Common myeloid progenitor, CD34-positive (primary cell): ENCODE measurements at regions not wholly inside any gene's neighbourhood (a gene's known extent, or its start where the extent isn't known, plus 50 kb on each side); places are given as distances from the start of the nearest gene placed in this dataset.

Experiments
- CTCF ChIA-PET: fragments of 350-600 bp; sonication (Branson Sonifier 250); formaldehyde crosslinking; loops from one replicate; lab custom pipeline; 2021; ENCODE audit warnings: antibody characterized with exemption; lab: Charles Lee
- POLR2A ChIA-PET: fragments of 350-600 bp; sonication (Branson Sonifier 250); formaldehyde crosslinking; loops from one replicate; lab custom pipeline; 2021; ENCODE audit warnings: antibody characterized with exemption; lab: Charles Lee
- DNase-seq, 3 donors: peaks; one replicate each; pipeline versions ENCODE4 v3.0.0 to v3.0.0-alpha.2; 2013
- H3K27ac ChIP-seq, 2 experiments: 1 replicate in 1 of 2; 2 replicates in 1 of 2; pipeline ENCODE4 v1.7.0; 2013; ENCODE audit warnings: inconsistent platforms in 2 of 2, low read length in 2 of 2, mild to moderate bottlenecking in 2 of 2, low read depth in 1 of 2, moderate library complexity in 1 of 2; ENCODE audit not compliant: severe bottlenecking in 2 of 2, insufficient read depth in 1 of 2, poor library complexity in 1 of 2
- H3K27me3 ChIP-seq, 5 experiments: replicated peaks in 2 of 5; 1 replicate in 3 of 5; 2 replicates in 2 of 5; pipeline versions ENCODE4 v1.6.1 to v1.7.0; 2013; ENCODE audit warnings: low read length in 4 of 5, mild to moderate bottlenecking in 2 of 5, moderate library complexity in 2 of 5, inconsistent platforms in 1 of 5; ENCODE audit not compliant: insufficient read depth in 5 of 5, control insufficient read depth in 4 of 5
- H3K36me3 ChIP-seq, 4 experiments: 1 replicate in 2 of 4; 2 replicates in 2 of 4; pipeline versions ENCODE4 v1.6.1 to v1.7.0; 2013; ENCODE audit warnings: low read length in 3 of 4, control low read depth in 1 of 4, mild to moderate bottlenecking in 1 of 4; ENCODE audit not compliant: control insufficient read depth in 4 of 4, insufficient read depth in 4 of 4
- H3K4me1 ChIP-seq, 4 experiments: 1 replicate in 3 of 4; 2 replicates in 1 of 4; pipeline versions ENCODE4 v1.6.1 to v1.7.1; 2013; ENCODE audit warnings: low read length in 3 of 4, mild to moderate bottlenecking in 3 of 4, control low read depth in 1 of 4, inconsistent platforms in 1 of 4, moderate library complexity in 1 of 4; ENCODE audit not compliant: control insufficient read depth in 4 of 4, insufficient read depth in 4 of 4; ENCODE audit errors: control extremely low read depth in 1 of 4
- H3K4me3 ChIP-seq, 7 experiments: 1 replicate in 4 of 7; 2 replicates in 3 of 7; pipeline versions ENCODE4 v1.5.1 to v1.7.0; 2013; ENCODE audit warnings: mild to moderate bottlenecking in 7 of 7, low read length in 6 of 7, moderate library complexity in 6 of 7, inconsistent platforms in 2 of 7, low read depth in 2 of 7, control low read depth in 1 of 7; ENCODE audit not compliant: insufficient read depth in 4 of 7, control insufficient read depth in 1 of 7; ENCODE audit errors: extremely low read depth in 1 of 7
- H3K9me3 ChIP-seq, 5 experiments: 1 replicate in 4 of 5; 2 replicates in 1 of 5; pipeline versions ENCODE4 v1.6.1 to v1.7.1; 2013; ENCODE audit warnings: low read length in 4 of 5, mild to moderate bottlenecking in 2 of 5, inconsistent platforms in 1 of 5, low read depth in 1 of 5, moderate library complexity in 1 of 5; ENCODE audit not compliant: control insufficient read depth in 4 of 5, insufficient read depth in 2 of 5; ENCODE audit errors: control extremely low read depth in 1 of 5
- WGBS: methylation state at CpG from one replicate; pipeline ENCODE4 v1.1.5; 2013; ENCODE audit not compliant: insufficient coverage; 5-methylcytosine and 5-hydroxymethylcytosine counted together

DNA sequence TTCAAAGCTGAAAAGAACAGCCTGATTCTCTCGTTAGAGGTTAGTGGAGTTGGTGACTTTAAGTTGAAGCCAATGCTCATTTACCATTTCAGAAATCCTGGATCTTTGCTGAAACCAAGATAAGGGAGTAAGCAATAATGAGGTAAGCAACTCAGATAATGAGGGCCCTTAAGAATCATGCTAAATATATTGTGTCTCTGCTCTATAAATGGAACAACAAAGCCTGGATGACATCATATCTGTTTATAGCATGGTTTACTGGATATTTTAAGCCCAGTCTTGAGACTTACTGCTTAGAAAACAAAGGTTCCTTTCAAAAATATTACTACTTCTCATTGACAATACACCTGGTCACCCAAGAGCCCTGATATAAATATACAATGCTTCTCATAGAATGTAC, 276.7 kb upstream of the PPARGC1A start:
- no peaks in the 10 kb centered on the region for H3K36me3 ChIP-seq
- ChIA-PET CTCF (no interaction called here), POLR2A (no interaction called here)
- DNase-seq, result no peak
- no peaks in the 10 kb centered on the region for H3K4me1 ChIP-seq
- 93% methylated on average over 1 of the region's 1 CpG for WGBS
- H3K27ac ChIP-seq, result no peak overlapping the region
- H3K4me3 ChIP-seq, result no peak overlapping the region
- H3K9me3 ChIP-seq, result no peaks in the 10 kb centered on the region
- H3K27me3 ChIP-seq, result no peaks in the 10 kb centered on the region

DNA sequence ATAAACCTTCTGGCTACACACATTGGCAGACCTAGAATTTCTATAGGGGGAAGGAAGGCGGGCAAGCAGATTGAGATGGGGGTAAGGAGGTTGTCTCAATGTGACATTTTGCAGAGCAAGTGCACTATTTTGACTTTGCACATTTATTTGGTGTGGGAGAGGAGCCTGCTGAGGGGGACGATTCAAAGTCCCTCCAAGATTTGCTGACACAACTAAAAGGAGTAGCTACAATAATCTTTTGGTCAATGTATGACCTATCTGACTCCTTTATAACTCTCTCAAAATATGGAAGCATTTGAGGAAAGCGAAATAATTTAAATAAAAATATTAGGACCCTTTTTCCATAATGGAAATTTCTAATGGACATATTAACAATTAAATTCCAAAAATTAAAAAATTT, 274.9 kb upstream of the PPARGC1A start:
- Histone ChIP-seq H3K4me3 (no peak overlapping the region), H3K36me3 (no peaks in the 10 kb centered on the region), H3K4me1 (no peaks in the 10 kb centered on the region), H3K27me3 (no peaks in the 10 kb centered on the region), H3K27ac (no peak overlapping the region), H3K9me3 (no peaks in the 10 kb centered on the region)
- DNase-seq, result no peak
- no CpG with 5 or more reads among the region's 3 CpGs for WGBS
- POLR2A ChIA-PET, result no interaction called here
- CTCF ChIA-PET, result no interaction called here

DNA sequence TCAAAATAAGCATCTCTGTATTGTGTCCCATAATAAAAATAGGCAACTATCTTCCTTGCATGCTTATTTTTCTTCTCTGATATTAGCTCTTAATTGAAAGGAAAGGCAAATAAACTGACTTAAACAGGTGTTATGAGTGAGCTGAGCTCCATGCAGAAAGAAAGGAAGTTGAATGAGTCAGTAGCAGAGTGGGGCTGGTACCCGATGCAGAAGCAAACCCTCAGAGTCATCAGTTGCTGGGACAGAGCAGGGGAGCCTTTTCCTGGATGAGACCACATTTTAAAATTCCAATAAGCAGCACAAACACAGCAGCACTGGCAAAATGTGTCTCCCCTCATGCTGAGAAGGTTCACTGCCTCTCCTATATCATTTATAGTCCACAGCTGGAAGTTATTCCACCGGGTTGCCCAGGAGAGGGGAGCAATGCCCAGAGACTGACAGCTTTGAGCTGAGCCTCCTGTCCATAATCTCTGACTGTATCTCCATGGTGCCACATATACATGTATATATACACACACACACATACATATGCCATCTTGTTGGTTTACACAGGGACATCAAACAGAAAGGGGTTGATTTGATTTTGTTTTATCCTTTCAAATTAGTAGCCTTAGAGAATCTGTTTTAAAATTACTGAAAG, 274.3 kb upstream of the PPARGC1A start:
- DNase-seq, result no peak
- 80% methylated on average over 1 of the region's 2 CpGs for WGBS
- CTCF ChIA-PET, result no interaction called here
- H3K4me3 ChIP-seq, result no peak overlapping the region
- no peaks in the 10 kb centered on the region for H3K9me3 ChIP-seq
- no peaks in the 10 kb centered on the region for H3K36me3 ChIP-seq
- H3K4me1 ChIP-seq, result no peaks in the 10 kb centered on the region
- H3K27ac ChIP-seq, result no peak overlapping the region
- H3K27me3 ChIP-seq, result no peaks in the 10 kb centered on the region
- POLR2A ChIA-PET, result no interaction called here

DNA sequence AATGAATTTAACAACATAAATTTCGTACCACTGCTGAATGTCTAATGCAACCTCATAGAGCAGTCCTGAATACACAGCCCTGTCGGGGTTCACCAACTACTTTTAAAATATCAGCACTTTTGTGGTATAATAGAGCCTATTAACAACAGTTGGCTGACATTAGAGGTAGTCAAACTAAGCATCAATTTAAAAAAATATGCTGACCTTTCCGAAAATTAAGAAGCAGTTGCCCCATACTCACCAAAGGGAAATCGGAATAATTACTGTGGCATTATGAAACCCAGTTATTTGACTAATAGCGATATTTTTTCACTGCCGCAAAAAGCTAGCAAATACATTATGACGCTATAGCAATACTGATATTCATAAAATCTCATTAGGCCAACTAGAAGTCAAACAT, 273.5 kb upstream of the PPARGC1A start:
- Histone ChIP-seq H3K27ac (no peak overlapping the region), H3K36me3 (no peaks in the 10 kb centered on the region), H3K4me3 (no peak overlapping the region), H3K27me3 (no peaks in the 10 kb centered on the region), H3K9me3 (no peaks in the 10 kb centered on the region), H3K4me1 (no peaks in the 10 kb centered on the region)
- WGBS, result 98% methylated on average over 5 of the region's 7 CpGs
- no peak for DNase-seq
- POLR2A ChIA-PET, result no interaction called here
- CTCF ChIA-PET, result no interaction called here

DNA sequence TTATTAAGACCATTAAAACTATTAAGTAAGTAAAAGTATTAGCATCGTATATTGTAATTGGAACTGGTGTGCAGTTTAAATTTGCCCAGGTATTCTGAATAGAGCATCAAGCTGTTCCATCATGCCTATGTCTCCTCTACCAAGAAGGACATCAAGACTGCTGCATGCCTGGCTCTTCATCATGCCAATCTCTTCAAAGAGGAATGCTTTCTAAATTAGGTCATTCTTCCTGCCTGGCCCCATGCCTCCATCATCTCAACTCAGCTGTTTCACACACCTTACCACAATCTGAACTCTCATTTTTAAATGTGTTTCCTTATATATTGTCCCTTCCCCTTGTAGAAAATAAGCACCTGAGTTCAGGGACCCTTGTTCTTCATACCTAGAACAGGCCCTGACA, 270.5 kb upstream of the PPARGC1A start:
- Histone ChIP-seq H3K9me3 (no peaks in the 10 kb centered on the region), H3K4me1 (no peaks in the 10 kb centered on the region), H3K36me3 (no peaks in the 10 kb centered on the region), H3K27ac (no peak overlapping the region), H3K27me3 (no peaks in the 10 kb centered on the region), H3K4me3 (no peak overlapping the region)
- 100% methylated on average over 1 of the region's 1 CpG for WGBS
- ChIA-PET CTCF (no interaction called here), POLR2A (interaction anchor here (0.7 kb wide), 1 partner anchor 1264 kb away, joined by 3 read pairs; no protein-coding TSS in a partner anchor)
- DNase-seq, result no peak

DNA sequence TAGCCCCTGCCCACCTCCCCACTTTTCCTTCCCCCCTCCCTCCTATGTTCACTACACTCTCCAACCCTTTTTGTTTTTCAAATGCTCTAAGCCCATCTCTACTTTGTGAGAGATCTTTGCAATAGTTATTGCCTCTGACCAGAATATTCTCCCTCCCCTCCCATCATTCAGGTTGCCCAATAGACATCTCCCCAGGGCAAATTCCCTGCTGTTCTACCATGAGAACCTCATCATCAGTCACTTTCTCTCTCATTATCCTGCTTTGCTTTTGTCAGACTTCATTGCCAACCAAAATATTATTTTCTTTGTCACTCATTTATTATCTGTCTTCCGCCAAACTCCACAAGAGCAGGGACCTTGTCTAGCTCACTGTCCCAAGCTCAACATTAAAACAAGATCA, 268.2 kb upstream of the PPARGC1A start:
- no peaks in the 10 kb centered on the region for H3K27me3 ChIP-seq
- H3K27ac ChIP-seq, result no peak overlapping the region
- H3K36me3 ChIP-seq, result no peaks in the 10 kb centered on the region
- ChIA-PET CTCF (no interaction called here), POLR2A (no interaction called here)
- no peaks in the 10 kb centered on the region for H3K9me3 ChIP-seq
- H3K4me3 ChIP-seq, result no peak overlapping the region
- H3K4me1 ChIP-seq, result no peaks in the 10 kb centered on the region
- 100% methylated on average over 1 of the region's 1 CpG for WGBS
- no peak for DNase-seq

DNA sequence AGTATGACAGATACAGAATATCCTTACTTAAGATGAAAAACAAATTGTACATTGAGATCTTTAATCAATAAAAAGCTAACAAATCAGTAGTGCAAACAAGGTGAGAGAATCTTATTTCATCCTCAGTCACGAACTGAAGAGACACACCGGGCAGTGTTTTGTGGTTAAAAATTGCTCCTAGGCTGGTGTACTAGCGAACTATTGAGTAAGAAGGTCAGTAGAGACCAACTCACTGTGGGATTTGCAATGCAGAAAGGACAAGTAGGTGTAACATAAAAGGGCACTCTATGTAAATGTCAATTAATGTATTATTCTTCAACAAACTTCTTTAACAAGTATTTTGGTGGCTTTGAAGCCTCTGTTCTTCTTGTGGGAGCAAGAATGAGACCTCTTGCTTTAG, 260.2 kb upstream of the PPARGC1A start:
- Histone ChIP-seq H3K27ac (no peak overlapping the region), H3K36me3 (no peaks in the 10 kb centered on the region), H3K27me3 (no peaks in the 10 kb centered on the region), H3K9me3 (no peaks in the 10 kb centered on the region), H3K4me1 (no peaks in the 10 kb centered on the region), H3K4me3 (no peak overlapping the region)
- POLR2A ChIA-PET, result no interaction called here
- CTCF ChIA-PET, result no interaction called here
- no peak for DNase-seq
- WGBS, result 83% methylated on average over 2 of the region's 3 CpGs
